ENCODE measurements at regions not wholly inside any gene's neighbourhood (a gene's known extent, or its start where the extent isn't known, plus 50 kb on each side); places are given as distances from the start of the nearest gene placed in this dataset.

- H3K27ac ChIP-seq (ENCODE audit: low read depth in 1 of 2, low read length in 2 of 2): no peak overlapping the region
- no peak for TF ChIP-seq FOXA1 (IDR thresholded peaks at IDR 0.05)
- no peak for TF ChIP-seq JUND (IDR thresholded peaks at IDR 0.05)
- no peak for TF ChIP-seq MAX (IDR thresholded peaks at IDR 0.05)
- TF ChIP-seq RXRA (IDR thresholded peaks at IDR 0.05): no peak
- no peak for TF ChIP-seq ATF3 (IDR thresholded peaks at IDR 0.05)
- no peak for TF ChIP-seq EGR1 (IDR thresholded peaks at IDR 0.05; ENCODE audit: low read depth in 2 of 2)
- TF ChIP-seq REST (IDR thresholded peaks at IDR 0.05): no peak
- TF ChIP-seq ZBTB33 (IDR thresholded peaks at IDR 0.05): no peak
- no peak for TF ChIP-seq SP1 (IDR thresholded peaks at IDR 0.05)
- no peak for TF ChIP-seq FOXA2 (IDR thresholded peaks at IDR 0.05)
- TF ChIP-seq CTCF (IDR thresholded peaks at IDR 0.05; ENCODE audit: low read depth, low read length, missing input control): no peak
- no peak for TF ChIP-seq HNF4G (IDR thresholded peaks at IDR 0.05)
- H3K27me3 ChIP-seq (ENCODE audit: control insufficient read depth in 4 of 4, insufficient read depth in 4 of 4, low read length in 3 of 4): no peaks in the 10 kb centered on the region
- H3K9me3 ChIP-seq (ENCODE audit: control insufficient read depth in 4 of 4, low read length in 3 of 4): no peaks in the 10 kb centered on the region
- H3K4me1 ChIP-seq (ENCODE audit: control insufficient read depth in 4 of 4, insufficient read depth in 4 of 4, low read length in 3 of 4): no peaks in the 10 kb centered on the region
- no peaks in the 10 kb centered on the region for H3K36me3 ChIP-seq (ENCODE audit: control insufficient read depth in 4 of 4, insufficient read depth in 3 of 4, low read depth in 1 of 4, low read length in 3 of 4)
- DNase-seq (ENCODE audit: low spot score): no peak
- H3K4me3 ChIP-seq (ENCODE audit: low read depth in 1 of 3, low read length in 3 of 3): no peak overlapping the region
- no peak overlapping the region for H3K9ac ChIP-seq (ENCODE audit: low read depth in 1 of 2, low read length in 2 of 2)
- WGBS: 79% methylated on average over 4 of the region's 4 CpGs
Observed at GRCh38 chr7:67984326-67984725, 987.7 kb downstream of the TYW1 start.

- H3K9me3 ChIP-seq (ENCODE audit: control insufficient read depth in 4 of 4, low read length in 3 of 4): no peaks in the 10 kb centered on the region
- DNase-seq (ENCODE audit: low spot score): no peak
- TF ChIP-seq RXRA (IDR thresholded peaks at IDR 0.05) (no peak), FOXA2 (IDR thresholded peaks at IDR 0.05) (no peak), HNF4A (conservative IDR thresholded peaks at IDR 0.05) (no peak), CTCF (IDR thresholded peaks at IDR 0.05; ENCODE audit: low read depth, low read length, missing input control) (no peak), EGR1 (IDR thresholded peaks at IDR 0.05; ENCODE audit: low read depth in 2 of 2) (no peak), MAX (IDR thresholded peaks at IDR 0.05) (no peak), YY1 (IDR thresholded peaks at IDR 0.05) (no peak), NR2F2 (IDR thresholded peaks at IDR 0.05) (no peak), RAD21 (IDR thresholded peaks at IDR 0.05) (no peak), ATF3 (IDR thresholded peaks at IDR 0.05) (no peak), REST (IDR thresholded peaks at IDR 0.05) (no peak)
Observed at GRCh38 chr7:67989142-67989541, 992.5 kb downstream of the TYW1 start.

More at GRCh38 chr7:67989142-67989541, 992.5 kb downstream of the TYW1 start:
- Histone ChIP-seq H3K27ac (ENCODE audit: low read depth in 1 of 2, low read length in 2 of 2) (no peak overlapping the region), H3K4me1 (ENCODE audit: control insufficient read depth in 4 of 4, insufficient read depth in 4 of 4, low read length in 3 of 4) (no peaks in the 10 kb centered on the region), H3K9ac (ENCODE audit: low read depth in 1 of 2, low read length in 2 of 2) (no peak overlapping the region), H3K36me3 (ENCODE audit: control insufficient read depth in 4 of 4, insufficient read depth in 3 of 4, low read depth in 1 of 4, low read length in 3 of 4) (no peaks in the 10 kb centered on the region), H3K27me3 (ENCODE audit: control insufficient read depth in 4 of 4, insufficient read depth in 4 of 4, low read length in 3 of 4) (no peaks in the 10 kb centered on the region), H3K4me3 (ENCODE audit: low read depth in 1 of 3, low read length in 3 of 3) (no peak overlapping the region)
- WGBS: 74% methylated on average over 4 of the region's 4 CpGs
